ENCODE measurements at regions not wholly inside any gene's neighbourhood (a gene's known extent, or its start where the extent isn't known, plus 50 kb on each side); places are given as distances from the start of the nearest gene placed in this dataset.

- DNase-seq (ENCODE audit: low read depth in 3 of 3) = no peak
Observed at GRCh38 chr14:48876806-48877340, 709.3 kb downstream of the RPS29 start.

- DNase-seq (ENCODE audit: low read depth in 3 of 3) = no peak
Observed at GRCh38 chr14:48874711-48875110, 711.5 kb downstream of the RPS29 start.

GRCh38 chr14:48857366-48857765, 728.8 kb downstream of the RPS29 start:
- no peak for DNase-seq (ENCODE audit: low read depth in 3 of 3)

DNA sequence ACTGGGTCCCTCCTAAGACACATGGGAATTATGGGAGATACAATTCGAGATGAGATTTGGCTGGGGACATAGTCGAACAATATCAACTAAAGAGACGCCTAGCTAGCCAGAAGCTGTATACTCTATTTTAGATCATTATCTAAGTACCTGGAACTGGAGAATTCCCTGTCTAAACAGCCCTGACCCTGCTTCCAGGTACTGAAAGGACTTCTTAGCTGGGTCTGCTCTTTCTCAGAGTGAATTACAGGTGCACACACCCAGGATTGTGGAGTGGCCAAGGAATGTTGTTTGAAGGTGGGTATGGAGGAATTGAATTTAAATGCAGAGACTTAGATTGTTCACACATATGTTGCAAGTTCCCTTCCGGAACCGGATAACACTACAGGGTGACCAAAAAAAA, 733.0 kb downstream of the RPS29 start:
- DNase-seq (ENCODE audit: low read depth in 3 of 3) = no peak

- DNase-seq (ENCODE audit: low read depth in 3 of 3) = no peak
Observed at GRCh38 chr14:48849741-48850322, 736.3 kb downstream of the RPS29 start.

DNA sequence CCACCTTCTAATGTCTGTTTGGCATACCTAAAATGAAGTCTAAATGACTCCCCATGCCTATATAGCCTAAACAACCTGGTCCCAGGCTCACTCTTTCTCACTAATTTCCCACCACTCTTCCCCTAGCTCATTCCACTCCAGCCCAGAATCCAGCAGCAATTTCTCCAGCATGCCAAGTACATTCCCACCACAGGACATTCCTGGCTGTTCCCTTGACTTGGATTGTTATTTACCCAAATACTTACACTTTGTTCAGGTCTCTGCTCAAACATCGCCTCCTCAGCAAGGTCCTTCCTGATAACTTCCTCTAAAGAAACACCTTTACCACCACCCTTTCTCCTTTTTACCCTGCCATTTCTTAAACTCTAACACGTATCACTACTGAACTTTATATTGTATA, 743.4 kb downstream of the RPS29 start:
- no peak for DNase-seq (ENCODE audit: low read depth in 3 of 3)

DNA sequence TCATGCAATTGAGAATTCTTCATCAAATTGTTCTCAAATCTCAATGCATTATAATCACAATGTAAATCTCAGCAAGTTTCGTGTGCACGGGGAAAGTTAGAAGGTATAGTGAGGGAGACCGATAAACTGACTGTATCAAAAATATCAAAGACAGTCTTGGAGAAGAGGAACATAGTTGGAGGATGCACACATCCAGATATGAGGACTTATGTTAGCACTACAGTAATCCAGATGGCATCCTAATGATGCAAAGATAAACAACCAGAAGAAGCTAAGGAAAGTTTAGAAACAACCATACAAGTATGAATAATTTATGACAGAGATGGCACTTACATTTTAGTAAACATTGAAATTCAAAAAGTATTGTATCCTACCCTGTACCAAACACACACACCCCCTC, 760.1 kb downstream of the RPS29 start:
- DNase-seq (ENCODE audit: low read depth in 3 of 3) = no peak

DNA sequence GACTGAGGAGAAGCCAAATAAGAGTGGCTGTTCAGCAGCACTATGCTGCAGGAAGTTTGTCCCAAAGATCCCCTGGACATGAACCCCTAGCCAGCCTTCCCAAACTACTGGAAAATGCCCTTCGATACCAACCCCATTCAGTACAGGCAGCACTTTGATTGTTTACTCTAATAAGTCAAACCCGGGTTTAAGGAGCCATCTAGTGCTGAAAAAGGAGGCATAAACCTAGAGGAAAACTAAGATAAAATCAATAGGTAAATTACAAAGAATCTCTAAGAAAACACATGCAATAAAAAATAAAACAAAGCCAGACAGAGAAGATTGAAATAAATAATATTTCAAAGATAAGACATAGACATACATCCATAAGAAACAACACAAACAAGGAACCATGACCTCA, 771.6 kb downstream of the RPS29 start:
- DNase-seq (ENCODE audit: low read depth in 3 of 3) = no peak

- DNase-seq (ENCODE audit: low read depth in 3 of 3) = no peak
Observed at GRCh38 chr14:48805315-48805714, 780.9 kb downstream of the RPS29 start.

DNA sequence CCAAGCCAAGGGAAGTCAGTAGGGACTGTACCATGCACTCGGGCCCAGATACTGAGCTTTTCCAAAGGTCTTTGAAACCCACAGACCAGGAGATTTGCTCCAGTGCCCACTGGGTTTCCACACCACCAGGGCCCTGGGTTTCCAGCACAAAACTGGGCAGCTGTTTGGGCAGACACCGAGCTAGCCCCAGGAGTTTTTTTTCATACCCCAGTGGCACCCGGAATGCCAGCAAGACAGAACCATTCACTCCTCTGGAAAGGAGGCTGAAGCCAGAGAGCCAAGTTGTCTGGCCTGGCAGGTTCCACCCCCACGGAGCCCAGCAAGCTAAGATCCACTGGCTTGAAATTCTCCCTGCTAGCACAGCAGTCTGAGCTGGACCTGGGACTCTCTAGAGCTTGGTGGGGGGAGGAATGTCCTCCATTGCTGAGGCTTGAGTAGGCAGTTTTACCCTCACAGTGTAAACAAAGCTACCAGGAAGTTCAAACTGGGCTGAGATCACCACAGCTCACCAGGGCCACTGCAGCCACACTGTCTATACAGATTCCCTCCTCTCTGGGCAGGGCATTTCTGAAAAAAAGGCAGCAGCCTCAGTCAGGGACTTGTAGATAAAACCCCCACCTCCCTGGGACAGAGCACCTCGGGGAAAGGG, 793.7 kb downstream of the RPS29 start:
- DNase-seq (ENCODE audit: low read depth in 3 of 3) = no peak

DNA sequence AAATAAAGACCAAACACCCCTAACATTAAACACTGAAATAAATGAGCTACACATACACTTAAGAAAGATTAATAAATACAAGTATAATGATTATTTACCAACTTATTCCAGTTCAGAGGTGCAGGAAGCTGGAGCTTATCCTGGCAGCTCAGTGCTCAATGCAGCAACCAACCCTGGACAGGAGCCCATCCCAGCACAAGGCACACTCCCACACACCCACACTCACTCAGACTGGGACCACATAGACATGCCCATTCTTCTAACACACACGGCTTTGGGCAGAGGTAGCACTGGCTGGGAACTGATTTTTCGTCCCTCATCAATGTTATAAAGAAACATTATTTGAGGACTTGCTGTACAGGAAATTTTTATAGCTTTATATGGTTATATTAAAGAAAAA, 797.4 kb downstream of the RPS29 start:
- no peak for DNase-seq (ENCODE audit: low read depth in 3 of 3)

DNA sequence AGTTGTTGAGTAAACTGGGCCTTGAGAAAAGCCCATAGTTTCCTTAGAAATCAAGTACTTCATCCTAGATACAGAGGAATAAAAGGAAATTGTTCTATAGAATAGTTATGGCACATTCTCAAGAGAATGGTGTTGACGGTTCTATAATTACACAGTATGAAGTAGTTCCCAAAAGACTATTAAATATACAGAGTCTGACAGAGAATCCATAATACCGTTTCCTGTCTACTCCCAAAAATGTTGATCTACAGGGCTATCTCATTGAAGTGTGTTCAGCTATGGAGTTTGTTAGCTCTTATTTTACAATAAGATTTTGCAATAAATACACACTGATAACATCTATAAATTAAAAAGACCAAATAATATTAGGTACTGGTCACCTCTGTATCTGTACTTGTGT, 799.7 kb downstream of the RPS29 start:
- DNase-seq (ENCODE audit: low read depth in 3 of 3) = no peak

GRCh38 chr14:48771717-48772116, 814.5 kb downstream of the RPS29 start:
- DNase-seq (ENCODE audit: low read depth in 3 of 3) = no peak

- no peak for DNase-seq (ENCODE audit: low read depth in 3 of 3)
Observed at GRCh38 chr14:48751293-48751692, 834.9 kb downstream of the RPS29 start.

- no peak for DNase-seq (ENCODE audit: low read depth in 3 of 3)
Observed at GRCh38 chr14:48748151-48748675, 838.0 kb downstream of the RPS29 start.

DNA sequence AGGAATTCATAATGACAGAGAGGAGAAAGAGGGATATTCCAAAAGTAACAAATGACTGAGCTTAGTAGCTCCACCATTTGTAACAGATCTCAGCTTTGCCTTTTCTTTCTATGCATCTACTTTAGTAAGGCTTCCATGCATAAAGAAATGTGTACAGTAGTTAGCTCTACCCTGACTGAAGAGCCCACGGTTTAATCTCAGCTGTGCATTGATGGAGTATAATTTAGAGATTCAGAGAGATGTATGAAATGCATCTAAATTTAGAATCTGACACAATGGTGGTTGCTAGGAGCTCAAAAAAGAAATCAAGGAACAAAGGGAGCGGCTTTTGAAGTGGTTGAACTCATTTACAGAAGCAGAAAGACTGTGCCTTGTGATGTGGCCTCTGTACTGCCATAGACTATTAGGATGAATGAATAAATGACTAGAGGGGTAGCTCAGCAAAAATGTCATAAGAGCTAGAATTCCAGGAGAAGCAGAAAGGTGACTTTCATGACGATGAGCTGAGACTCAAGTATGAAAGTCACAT, 838.6 kb downstream of the RPS29 start:
- no peak for DNase-seq (ENCODE audit: low read depth in 3 of 3)

- DNase-seq (ENCODE audit: low read depth in 3 of 3) = no peak
Observed at GRCh38 chr14:48744202-48744601, 842.0 kb downstream of the RPS29 start.

- no peak for DNase-seq (ENCODE audit: low read depth in 3 of 3)
Observed at GRCh38 chr14:48738186-48738925, 847.8 kb downstream of the RPS29 start.

DNA sequence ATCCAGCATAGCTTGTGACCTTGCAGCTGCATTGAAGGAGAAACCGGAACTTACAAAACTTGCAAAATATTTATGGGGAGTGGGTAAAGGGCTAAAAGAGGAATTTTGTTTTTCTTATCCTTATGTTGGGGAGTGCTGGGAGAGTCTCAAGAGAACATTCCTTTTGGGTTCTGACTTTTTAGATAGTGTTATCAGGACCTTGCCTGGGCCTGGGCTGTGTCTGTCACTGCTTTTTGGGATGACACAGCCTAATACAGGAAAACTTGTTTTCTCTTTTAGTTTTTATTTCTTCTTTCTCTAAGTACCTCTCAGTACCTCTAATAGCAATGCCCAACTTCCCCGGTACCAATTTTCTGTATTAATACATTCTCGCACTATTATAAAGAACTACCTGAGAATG, 850.6 kb downstream of the RPS29 start:
- no peak for DNase-seq (ENCODE audit: low read depth in 3 of 3)

- DNase-seq (ENCODE audit: low read depth in 3 of 3) = no peak
Observed at GRCh38 chr14:48731260-48731659, 854.9 kb downstream of the RPS29 start.

DNA sequence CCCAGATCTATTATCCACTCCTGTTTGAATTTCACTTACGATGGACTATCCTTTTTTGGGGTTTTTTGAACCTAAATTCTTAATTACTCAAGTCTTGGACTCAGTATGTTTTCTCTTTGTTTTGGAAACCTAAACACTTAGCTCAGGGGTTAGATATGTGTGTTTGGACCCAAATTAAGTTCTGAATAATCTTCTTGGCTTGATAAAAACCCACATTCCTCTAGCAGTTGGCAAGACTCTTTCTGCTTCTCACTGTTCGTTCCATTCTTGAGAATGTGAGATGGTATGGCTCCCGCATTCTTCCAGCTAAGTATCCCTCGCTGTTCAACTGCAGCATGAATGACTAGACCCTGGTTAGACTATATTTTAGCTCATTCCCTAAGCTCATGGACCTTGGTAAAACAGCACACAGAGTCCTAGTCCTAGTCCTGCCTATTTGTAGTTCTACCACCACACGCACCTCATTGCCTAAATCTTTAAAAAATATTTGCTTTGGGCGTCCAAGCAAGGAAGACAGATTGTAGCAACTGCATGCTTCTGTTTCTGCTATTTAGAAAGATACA, 860.0 kb downstream of the RPS29 start:
- no peak for DNase-seq (ENCODE audit: low read depth in 3 of 3)

DNA sequence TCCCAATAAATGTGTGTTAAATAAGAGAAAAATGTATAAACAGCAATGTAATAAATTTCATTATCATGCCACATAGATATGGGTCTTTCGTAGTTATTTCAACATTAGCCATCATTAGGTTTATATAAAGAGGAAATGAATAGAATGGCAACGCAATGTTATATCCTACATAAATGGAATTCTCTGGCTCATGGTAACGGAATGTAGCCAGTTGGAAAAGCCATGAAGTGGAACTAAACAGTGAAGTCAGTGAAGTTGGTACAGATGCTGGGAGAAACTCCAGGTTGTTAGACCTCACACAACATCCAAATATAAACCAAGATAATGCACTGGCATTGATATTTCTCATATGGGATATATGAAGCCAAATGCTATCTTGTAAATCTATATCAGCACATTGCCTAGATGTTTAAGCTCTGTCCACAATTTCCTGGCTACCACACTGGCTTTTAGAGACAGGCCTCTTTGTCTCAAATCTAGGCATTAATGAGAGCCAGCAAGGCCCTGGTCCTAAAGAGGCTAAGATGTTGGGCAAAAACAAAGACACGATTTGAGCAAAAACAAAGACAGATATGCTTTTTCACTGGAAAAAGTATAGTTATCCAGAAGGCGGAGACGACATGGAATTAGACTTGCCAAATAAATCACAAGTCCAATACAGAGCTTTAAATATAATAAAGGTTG, 861.0 kb downstream of the RPS29 start:
- no peak for DNase-seq (ENCODE audit: low read depth in 3 of 3)
